Neural cell (in vitro differentiated cells): ENCODE measurements at regions not wholly inside any gene's neighbourhood (a gene's known extent, or its start where the extent isn't known, plus 50 kb on each side); places are given as distances from the start of the nearest gene placed in this dataset.

Experiments used
- CTCF ChIP-seq: fragments of 450-650 bp; IDR thresholded peaks from 2 replicates; pipeline ENCODE4 v1.5.1; 2014; ENCODE audit warnings: antibody characterized with exemption, mild to moderate bottlenecking, moderate library complexity; ENCODE audit not compliant: poor library complexity, severe bottlenecking
- EZH2 ChIP-seq: fragments of 200-600, 300-800 bp; shearing (Covaris generic), sonication (generic); IDR thresholded peaks from 2 replicates; pipeline ENCODE4 v1.6.1; 2014; ENCODE audit warnings: antibody characterized with exemption, low read length, borderline replicate concordance, mild to moderate bottlenecking; ENCODE audit not compliant: insufficient read depth, poor library complexity, severe bottlenecking
- MXI1 ChIP-seq: fragments of 450-650 bp; conservative IDR thresholded peaks from 2 replicates; pipeline ENCODE4 v1.6.1; 2014; ENCODE audit warnings: antibody characterized with exemption, mild to moderate bottlenecking; ENCODE audit not compliant: poor library complexity, severe bottlenecking
- RAD21 ChIP-seq: fragments of 450-650 bp; conservative IDR thresholded peaks from 2 replicates; pipeline ENCODE4 v1.6.1; 2014; ENCODE audit warnings: antibody characterized with exemption, mild to moderate bottlenecking, moderate library complexity
- SMC3 ChIP-seq: fragments of 450-650 bp; conservative IDR thresholded peaks from 2 replicates; pipeline ENCODE4 v1.6.1; 2014; ENCODE audit warnings: antibody characterized with exemption, mild to moderate bottlenecking, moderate library complexity; ENCODE audit not compliant: poor library complexity
- TAF1 ChIP-seq: IDR thresholded peaks from 2 replicates; pipeline ENCODE4 v1.6.1; 2012; ENCODE audit warnings: low read depth

GRCh38 chr6:1240766-1241318 lies 71.1 kb upstream of the FOXQ1 start:
- TF ChIP-seq RAD21 (no peak), CTCF (no peak), EZH2 (no peak), MXI1 (no peak), SMC3 (no peak), TAF1 (no peak)
